Osteoblast (primary cell): ENCODE measurements at regions not wholly inside any gene's neighbourhood (a gene's known extent, or its start where the extent isn't known, plus 50 kb on each side); places are given as distances from the start of the nearest gene placed in this dataset.

ENCODE experiments used
- DNase-seq: peaks from one replicate; pipeline ENCODE4 v3.0.0; 2011; ENCODE audit warnings: low spot score, mixed read lengths; ENCODE audit not compliant: insufficient read length; ENCODE audit errors: missing footprints
- H2AFZ ChIP-seq: 2 replicates; pipeline ENCODE4 v1.6.0; 2011; ENCODE audit warnings: mild to moderate bottlenecking, low read length
- H3K27ac ChIP-seq: 2 replicates; pipeline ENCODE4 v1.5.1; 2011; ENCODE audit warnings: mild to moderate bottlenecking, low read depth, low read length, moderate library complexity
- H3K27me3 ChIP-seq: 2 replicates; pipeline ENCODE4 v1.6.0; 2012; ENCODE audit warnings: mild to moderate bottlenecking, control low read depth, inconsistent platforms, low read length, moderate library complexity; ENCODE audit not compliant: insufficient read depth
- H3K36me3 ChIP-seq: 2 replicates; pipeline ENCODE4 v1.5.1; 2011; ENCODE audit warnings: mild to moderate bottlenecking, low read length, control low read depth, moderate library complexity; ENCODE audit not compliant: insufficient read depth
- H3K4me1 ChIP-seq: 2 replicates; pipeline ENCODE4 v1.5.1; 2011; ENCODE audit warnings: mild to moderate bottlenecking, low read length, control low read depth, moderate library complexity; ENCODE audit not compliant: insufficient read depth
- H3K4me2 ChIP-seq: 2 replicates; pipeline ENCODE4 v1.6.0; 2011; ENCODE audit warnings: mild to moderate bottlenecking, low read length; ENCODE audit not compliant: insufficient read depth
- H3K4me3 ChIP-seq: fragments of 200-600 bp; sonication (generic); 3 replicates; pipeline ENCODE4 v1.5.1; 2012; ENCODE audit warnings: mild to moderate bottlenecking, low read length, inconsistent platforms; ENCODE audit not compliant: insufficient read depth
- H3K79me2 ChIP-seq: 2 replicates; pipeline ENCODE4 v1.6.0; 2012; ENCODE audit warnings: mild to moderate bottlenecking, low read length, control low read depth, inconsistent platforms; ENCODE audit not compliant: insufficient read depth
- H3K9me3 ChIP-seq: 2 replicates; pipeline ENCODE4 v1.5.1; 2011; ENCODE audit warnings: low read depth, low read length, control low read depth
- H4K20me1 ChIP-seq: 2 replicates; pipeline ENCODE4 v1.6.0; 2012; ENCODE audit warnings: mild to moderate bottlenecking, low read length, control low read depth; ENCODE audit not compliant: insufficient read depth
- CTCF ChIP-seq: IDR thresholded peaks from 2 replicates; pipeline ENCODE4 v1.5.1; 2011; ENCODE audit warnings: mild to moderate bottlenecking, low read depth, low read length, moderate library complexity; ENCODE audit errors: extremely low read depth

- H3K4me2 ChIP-seq, result no peak overlapping the region
- no peaks in the 10 kb centered on the region for H3K27me3 ChIP-seq
- H4K20me1 ChIP-seq, result no peaks in the 10 kb centered on the region
- no peak overlapping the region for H3K4me3 ChIP-seq
- no peaks in the 10 kb centered on the region for H3K9me3 ChIP-seq
- no peak for DNase-seq
- no peak overlapping the region for H3K27ac ChIP-seq
- no peak overlapping the region for H2AFZ ChIP-seq
- H3K4me1 ChIP-seq, result peaks cover 28% of the 10 kb centered on the region
- TF ChIP-seq CTCF, result no peak
- no peaks in the 10 kb centered on the region for H3K36me3 ChIP-seq
- no peaks in the 10 kb centered on the region for H3K79me2 ChIP-seq
Measured at GRCh38 chr15:35626571-35627318, 80.8 kb upstream of the DPH6 start.

GRCh38 chr15:35627696-35628095 is 81.7 kb upstream of the DPH6 start:
- H2AFZ ChIP-seq, result no peak overlapping the region
- H3K4me3 ChIP-seq, result no peak overlapping the region
- H3K79me2 ChIP-seq, result no peaks in the 10 kb centered on the region
- no peak overlapping the region for H3K27ac ChIP-seq
- no peak for TF ChIP-seq CTCF
- peaks cover 28% of the 10 kb centered on the region for H3K4me1 ChIP-seq
- no peak overlapping the region for H3K4me2 ChIP-seq
- H3K27me3 ChIP-seq, result no peaks in the 10 kb centered on the region
- no peaks in the 10 kb centered on the region for H3K9me3 ChIP-seq
- no peak for DNase-seq
- H3K36me3 ChIP-seq, result no peaks in the 10 kb centered on the region
- H4K20me1 ChIP-seq, result no peaks in the 10 kb centered on the region

GRCh38 chr15:35629766-35630165 is 83.8 kb upstream of the DPH6 start:
- Histone ChIP-seq H3K27ac (no peak overlapping the region), H3K9me3 (no peaks in the 10 kb centered on the region), H3K79me2 (no peaks in the 10 kb centered on the region), H2AFZ (no peak overlapping the region), H3K27me3 (no peaks in the 10 kb centered on the region), H3K36me3 (no peaks in the 10 kb centered on the region), H3K4me2 (no peak overlapping the region), H4K20me1 (no peaks in the 10 kb centered on the region), H3K4me1 (peaks cover 23% of the 10 kb centered on the region), H3K4me3 (no peak overlapping the region)
- no peak for TF ChIP-seq CTCF
- no peak for DNase-seq

- H3K36me3 ChIP-seq, result no peaks in the 10 kb centered on the region
- DNase-seq, result no peak
- H3K4me1 ChIP-seq, result peaks cover 16% of the 10 kb centered on the region
- no peak overlapping the region for H3K27ac ChIP-seq
- H3K79me2 ChIP-seq, result no peaks in the 10 kb centered on the region
- no peak overlapping the region for H3K4me3 ChIP-seq
- H3K9me3 ChIP-seq, result no peaks in the 10 kb centered on the region
- no peak for TF ChIP-seq CTCF
- H4K20me1 ChIP-seq, result no peaks in the 10 kb centered on the region
- H3K27me3 ChIP-seq, result no peaks in the 10 kb centered on the region
- no peak overlapping the region for H3K4me2 ChIP-seq
- no peak overlapping the region for H2AFZ ChIP-seq
Measured at GRCh38 chr15:35630532-35630931, 84.6 kb upstream of the DPH6 start.
